GM21619 (cell line): ENCODE measurements at regions not wholly inside any gene's neighbourhood (a gene's known extent, or its start where the extent isn't known, plus 50 kb on each side); places are given as distances from the start of the nearest gene placed in this dataset.
"Not testable (repeated sequence)": the region's sequence is repeated elsewhere in the genome, so short reads cannot be mapped to it uniquely, and the experiment has no call there.

Experiments
- ATAC-seq: cut with Tn5 transposase; IDR thresholded peaks from one replicate; pipeline ENCODE4 v1.9.1; 2021; ENCODE audit not compliant: unreplicated experiment

- no peak for ATAC-seq
These were observed 63.7 kb upstream of the SYT4 start for GRCh38 chr18:43341014-43341413.

GRCh38 chr18:43350176-43350575 lies 72.9 kb upstream of the SYT4 start:
- ATAC-seq, result no peak

- ATAC-seq, result no peak
These were observed 87.2 kb upstream of the SYT4 start for GRCh38 chr18:43364535-43364934.

- ATAC-seq, result no peak
These were observed 90.6 kb upstream of the SYT4 start for GRCh38 chr18:43367895-43368294.

GRCh38 chr18:43369311-43369710 lies 92.0 kb upstream of the SYT4 start:
- ATAC-seq, result not testable (repeated sequence)

GRCh38 chr18:43372773-43373172 lies 95.5 kb upstream of the SYT4 start:
- ATAC-seq, result no peak

- ATAC-seq, result no peak
These were observed 102.9 kb upstream of the SYT4 start for GRCh38 chr18:43380104-43380672.

GRCh38 chr18:43382641-43383403 lies 105.5 kb upstream of the SYT4 start:
- no peak for ATAC-seq

- ATAC-seq, result no peak
These were observed 111.9 kb upstream of the SYT4 start for GRCh38 chr18:43389163-43389562.

GRCh38 chr18:43392168-43392567 lies 114.9 kb upstream of the SYT4 start:
- ATAC-seq, result no peak

- ATAC-seq, result no peak
These were observed 115.9 kb upstream of the SYT4 start for GRCh38 chr18:43393174-43393573.

- no peak for ATAC-seq
These were observed 119.0 kb upstream of the SYT4 start for GRCh38 chr18:43396266-43396665.

GRCh38 chr18:43398601-43399000 lies 121.3 kb upstream of the SYT4 start:
- ATAC-seq, result no peak

- no peak for ATAC-seq
These were observed 127.8 kb upstream of the SYT4 start for GRCh38 chr18:43405097-43405496.

- ATAC-seq, result no peak
These were observed 136.7 kb upstream of the SYT4 start for GRCh38 chr18:43414006-43414405.

GRCh38 chr18:43420091-43420490 lies 142.8 kb upstream of the SYT4 start:
- ATAC-seq, result no peak

GRCh38 chr18:43420950-43421349 lies 143.7 kb upstream of the SYT4 start:
- no peak for ATAC-seq

- no peak for ATAC-seq
These were observed 145.2 kb upstream of the SYT4 start for GRCh38 chr18:43422518-43422917.

- no peak for ATAC-seq
These were observed 158.6 kb upstream of the SYT4 start for GRCh38 chr18:43435851-43436250.

- no peak for ATAC-seq
These were observed 164.8 kb upstream of the SYT4 start for GRCh38 chr18:43442131-43442530.

GRCh38 chr18:43442571-43442970 lies 165.3 kb upstream of the SYT4 start:
- ATAC-seq, result no peak

GRCh38 chr18:43465483-43465882 lies 188.2 kb upstream of the SYT4 start:
- no peak for ATAC-seq

GRCh38 chr18:43471873-43472272 lies 194.6 kb upstream of the SYT4 start:
- no peak for ATAC-seq
